Astrocyte (in vitro differentiated cells and primary cell): ENCODE measurements at regions not wholly inside any gene's neighbourhood (a gene's known extent, or its start where the extent isn't known, plus 50 kb on each side); places are given as distances from the start of the nearest gene placed in this dataset.

Experiments used
- DNase-seq: peaks from one replicate; pipeline ENCODE4 v3.0.0-alpha.2; 2010; ENCODE audit warnings: low read depth
- FAIRE-seq: peaks from 2 replicates; lab custom pipeline; 2011; peaks lifted over from hg19 to GRCh38; lab: Jason Lieb, UNC
- H2AFZ ChIP-seq: 2 replicates; pipeline ENCODE4 v1.6.0; 2012; ENCODE audit warnings: low read depth, low read length, inconsistent platforms
- H3K27ac ChIP-seq: 2 replicates; pipeline ENCODE4 v1.5.1; 2011; ENCODE audit warnings: low read depth, low read length, inconsistent platforms
- H3K27me3 ChIP-seq: 2 replicates; pipeline ENCODE4 v1.6.0; 2011; ENCODE audit warnings: low read length, inconsistent platforms; ENCODE audit not compliant: insufficient read depth
- H3K36me3 ChIP-seq: 2 replicates; pipeline ENCODE4 v1.5.1; 2011; ENCODE audit warnings: low read length, inconsistent platforms; ENCODE audit not compliant: insufficient read depth
- H3K4me1 ChIP-seq: 2 replicates; pipeline ENCODE4 v1.5.1; 2011; ENCODE audit warnings: low read length, inconsistent platforms; ENCODE audit not compliant: insufficient read depth
- H3K4me2 ChIP-seq: 2 replicates; pipeline ENCODE4 v1.6.0; 2012; ENCODE audit warnings: low read length, inconsistent platforms
- H3K4me3 ChIP-seq: 2 replicates; pipeline ENCODE4 v1.5.1; 2011; ENCODE audit warnings: low read depth, mild to moderate bottlenecking, low read length, inconsistent platforms; ENCODE audit not compliant: insufficient read depth
- H3K79me2 ChIP-seq: 2 replicates; pipeline ENCODE4 v1.6.0; 2012; ENCODE audit warnings: mild to moderate bottlenecking, low read length, inconsistent platforms; ENCODE audit not compliant: insufficient read depth
- H3K9ac ChIP-seq: 2 replicates; pipeline ENCODE4 v1.6.0; 2012; ENCODE audit warnings: mild to moderate bottlenecking, low read length, inconsistent platforms
- H3K9me3 ChIP-seq: 2 replicates; pipeline ENCODE4 v1.5.1; 2012; ENCODE audit warnings: low read depth, mild to moderate bottlenecking, low read length, inconsistent platforms; ENCODE audit not compliant: insufficient read depth
- H4K20me1 ChIP-seq: 2 replicates; pipeline ENCODE4 v1.6.0; 2012; ENCODE audit warnings: low read length, inconsistent platforms; ENCODE audit not compliant: insufficient read depth
- H3K27ac Mint-ChIP-seq: one replicate; pipeline ENCODE4 v1.8.0; 2021; ENCODE audit warnings: mild to moderate bottlenecking, mixed read lengths; ENCODE audit not compliant: unreplicated experiment
- H3K27me3 Mint-ChIP-seq: one replicate; pipeline ENCODE4 v1.8.0; 2021; ENCODE audit warnings: low read depth, mixed read lengths; ENCODE audit not compliant: unreplicated experiment
- H3K36me3 Mint-ChIP-seq: one replicate; pipeline ENCODE4 v1.8.0; 2021; ENCODE audit warnings: low read depth, mixed read lengths; ENCODE audit not compliant: unreplicated experiment
- H3K4me1 Mint-ChIP-seq: one replicate; pipeline ENCODE4 v1.8.0; 2021; ENCODE audit warnings: low read depth, mixed read lengths; ENCODE audit not compliant: unreplicated experiment
- H3K4me3 Mint-ChIP-seq: one replicate; pipeline ENCODE4 v1.8.0; 2021; ENCODE audit warnings: mild to moderate bottlenecking, moderate library complexity, mixed read lengths; ENCODE audit not compliant: unreplicated experiment
- H3K9me3 Mint-ChIP-seq: one replicate; pipeline ENCODE4 v1.8.0; 2021; ENCODE audit warnings: mild to moderate bottlenecking, mixed read lengths; ENCODE audit not compliant: unreplicated experiment
- EZH2 ChIP-seq: IDR thresholded peaks from 2 replicates; pipeline ENCODE4 v1.6.1; 2012; ENCODE audit warnings: mild to moderate bottlenecking, low read length, inconsistent platforms; ENCODE audit not compliant: insufficient read depth
- TF ChIP-seq, protein P1 (sequence below): IDR thresholded peaks from 2 replicates; pipeline ENCODE4 v1.5.1; 2011; ENCODE audit warnings: low read depth, mild to moderate bottlenecking, inconsistent platforms, low read length, moderate library complexity; ENCODE audit not compliant: insufficient read depth

DNA sequence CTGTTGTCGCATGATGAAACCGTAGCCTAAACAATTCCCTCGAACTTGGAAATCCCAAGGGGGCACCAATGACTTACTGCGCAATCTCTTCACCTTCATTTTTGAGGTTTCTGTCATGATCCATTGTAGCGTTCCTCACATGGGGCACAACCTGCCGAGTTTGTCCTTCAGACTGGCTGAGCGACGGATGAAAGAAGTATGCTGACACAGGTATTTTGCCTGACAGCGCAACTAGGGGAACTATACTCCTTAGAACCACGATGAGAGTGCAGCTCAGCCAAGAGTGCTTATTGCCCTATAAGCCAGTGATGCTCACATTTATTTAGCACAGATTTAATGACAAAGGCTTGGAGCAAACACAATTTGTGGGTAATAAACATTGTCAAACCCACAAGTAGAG lies 106.3 kb upstream of the ZNF267 start:
- no peak overlapping the region for H3K4me3 Mint-ChIP-seq
- Histone ChIP-seq H3K27ac (no peak overlapping the region), H3K4me2 (no peak overlapping the region), H3K79me2 (no peaks in the 10 kb centered on the region), H3K4me1 (no peaks in the 10 kb centered on the region), H3K9me3 (peaks cover 38% of the 10 kb centered on the region), H3K4me3 (no peak overlapping the region), H3K9ac (no peak overlapping the region), H4K20me1 (no peaks in the 10 kb centered on the region), H3K27me3 (no peaks in the 10 kb centered on the region), H2AFZ (no peak overlapping the region), H3K36me3 (no peaks in the 10 kb centered on the region)
- H3K4me1 Mint-ChIP-seq: no peaks in the 10 kb centered on the region
- H3K36me3 Mint-ChIP-seq: peaks cover 27% of the 10 kb centered on the region
- TF ChIP-seq, protein P1, sequence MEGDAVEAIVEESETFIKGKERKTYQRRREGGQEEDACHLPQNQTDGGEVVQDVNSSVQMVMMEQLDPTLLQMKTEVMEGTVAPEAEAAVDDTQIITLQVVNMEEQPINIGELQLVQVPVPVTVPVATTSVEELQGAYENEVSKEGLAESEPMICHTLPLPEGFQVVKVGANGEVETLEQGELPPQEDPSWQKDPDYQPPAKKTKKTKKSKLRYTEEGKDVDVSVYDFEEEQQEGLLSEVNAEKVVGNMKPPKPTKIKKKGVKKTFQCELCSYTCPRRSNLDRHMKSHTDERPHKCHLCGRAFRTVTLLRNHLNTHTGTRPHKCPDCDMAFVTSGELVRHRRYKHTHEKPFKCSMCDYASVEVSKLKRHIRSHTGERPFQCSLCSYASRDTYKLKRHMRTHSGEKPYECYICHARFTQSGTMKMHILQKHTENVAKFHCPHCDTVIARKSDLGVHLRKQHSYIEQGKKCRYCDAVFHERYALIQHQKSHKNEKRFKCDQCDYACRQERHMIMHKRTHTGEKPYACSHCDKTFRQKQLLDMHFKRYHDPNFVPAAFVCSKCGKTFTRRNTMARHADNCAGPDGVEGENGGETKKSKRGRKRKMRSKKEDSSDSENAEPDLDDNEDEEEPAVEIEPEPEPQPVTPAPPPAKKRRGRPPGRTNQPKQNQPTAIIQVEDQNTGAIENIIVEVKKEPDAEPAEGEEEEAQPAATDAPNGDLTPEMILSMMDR: no peak
- TF ChIP-seq EZH2: no peak
- no peak overlapping the region for H3K27ac Mint-ChIP-seq
- FAIRE-seq (no peak), DNase-seq (no peak)
- no peaks in the 10 kb centered on the region for H3K27me3 Mint-ChIP-seq
- peaks cover 67% of the 10 kb centered on the region for H3K9me3 Mint-ChIP-seq

DNA sequence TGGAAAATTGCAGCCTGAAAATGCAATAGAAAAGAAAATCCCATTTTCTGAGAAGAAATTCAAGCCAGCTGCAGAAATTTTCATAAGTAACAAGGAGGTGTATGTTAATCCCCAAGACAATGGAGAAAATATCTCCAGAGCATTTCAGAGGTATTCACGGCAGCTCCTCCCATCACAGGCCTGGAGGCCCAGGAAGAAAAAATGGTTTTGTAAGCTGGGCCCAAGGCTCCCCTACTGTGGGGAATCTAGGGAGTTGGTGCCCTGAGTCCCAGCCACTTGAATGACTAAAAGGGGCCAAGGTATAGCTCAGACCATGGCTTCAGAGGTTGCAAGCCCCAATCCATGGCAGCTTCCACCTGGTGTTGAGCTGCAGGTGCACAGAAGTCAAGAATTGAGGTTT lies 93.3 kb upstream of the ZNF267 start:
- H3K4me3 Mint-ChIP-seq: no peak overlapping the region
- H3K4me1 Mint-ChIP-seq: no peaks in the 10 kb centered on the region
- no peak overlapping the region for H3K4me3 ChIP-seq
- H3K27me3 Mint-ChIP-seq: no peaks in the 10 kb centered on the region
- no peak overlapping the region for H3K27ac Mint-ChIP-seq
- no peaks in the 10 kb centered on the region for H3K36me3 Mint-ChIP-seq
- no peaks in the 10 kb centered on the region for H3K79me2 ChIP-seq
- no peak for DNase-seq
- no peak overlapping the region for H3K27ac ChIP-seq
- H2AFZ ChIP-seq: no peak overlapping the region
- FAIRE-seq: no peak
- H3K4me1 ChIP-seq: no peaks in the 10 kb centered on the region
- TF ChIP-seq, protein P1: no peak
- TF ChIP-seq EZH2: no peak
- no peaks in the 10 kb centered on the region for H3K36me3 ChIP-seq
- H3K9me3 ChIP-seq: peaks cover 5% of the 10 kb centered on the region
- no peak overlapping the region for H3K4me2 ChIP-seq
- H3K9ac ChIP-seq: no peak overlapping the region
- H4K20me1 ChIP-seq: no peaks in the 10 kb centered on the region
- H3K9me3 Mint-ChIP-seq: peaks cover 45% of the 10 kb centered on the region
- no peaks in the 10 kb centered on the region for H3K27me3 ChIP-seq

GRCh38 chr16:31785126-31785525 lies 88.5 kb upstream of the ZNF267 start:
- H3K27ac Mint-ChIP-seq: no peak overlapping the region
- H3K4me1 Mint-ChIP-seq: no peaks in the 10 kb centered on the region
- no peak overlapping the region for H3K4me3 Mint-ChIP-seq
- H3K9me3 Mint-ChIP-seq: peaks cover 22% of the 10 kb centered on the region
- TF ChIP-seq, protein P1: no peak
- no peak for TF ChIP-seq EZH2
- no peaks in the 10 kb centered on the region for H3K36me3 Mint-ChIP-seq
- no peaks in the 10 kb centered on the region for H3K27me3 ChIP-seq
- H3K27ac ChIP-seq: no peak overlapping the region
- peaks cover 5% of the 10 kb centered on the region for H3K9me3 ChIP-seq
- H3K27me3 Mint-ChIP-seq: no peaks in the 10 kb centered on the region
- no peaks in the 10 kb centered on the region for H3K4me1 ChIP-seq
- no peak for FAIRE-seq
- no peak overlapping the region for H3K4me2 ChIP-seq
- H2AFZ ChIP-seq: no peak overlapping the region
- no peaks in the 10 kb centered on the region for H3K79me2 ChIP-seq
- H3K4me3 ChIP-seq: no peak overlapping the region
- H3K9ac ChIP-seq: no peak overlapping the region
- H4K20me1 ChIP-seq: no peaks in the 10 kb centered on the region
- no peaks in the 10 kb centered on the region for H3K36me3 ChIP-seq
- no peak for DNase-seq
